GM10266 (cell line): ENCODE measurements at regions not wholly inside any gene's neighbourhood (a gene's known extent, or its start where the extent isn't known, plus 50 kb on each side); places are given as distances from the start of the nearest gene placed in this dataset.
"Not testable (repeated sequence)": the region's sequence is repeated elsewhere in the genome, so short reads cannot be mapped to it uniquely, and the experiment has no call there.

Source experiments
- DNase-seq: peaks from one replicate; pipeline ENCODE4 v3.0.0; 2012; ENCODE audit errors: extremely low spot score
- CTCF ChIP-seq: IDR thresholded peaks from 2 replicates; pipeline ENCODE4 v1.5.1; 2012; ENCODE audit warnings: mild to moderate bottlenecking, low read depth; ENCODE audit not compliant: control insufficient read depth, insufficient read depth; ENCODE audit errors: missing control alignments

- TF ChIP-seq CTCF, result no peak
- DNase-seq, result no peak
Observed at GRCh38 chr2:116304328-116304727, 1510.2 kb upstream of the DDX18 start.

GRCh38 chr2:116317111-116317510 is 1497.4 kb upstream of the DDX18 start:
- no peak for TF ChIP-seq CTCF
- DNase-seq, result no peak

GRCh38 chr2:116318551-116318950 is 1495.9 kb upstream of the DDX18 start:
- not testable (repeated sequence) for DNase-seq

- TF ChIP-seq CTCF, result no peak
- no peak for DNase-seq
Observed at GRCh38 chr2:116319001-116319400, 1495.5 kb upstream of the DDX18 start.

- DNase-seq, result no peak
- no peak for TF ChIP-seq CTCF
Observed at GRCh38 chr2:116319935-116320334, 1494.6 kb upstream of the DDX18 start.

- no peak for TF ChIP-seq CTCF
- DNase-seq, result no peak
Observed at GRCh38 chr2:116329280-116329679, 1485.2 kb upstream of the DDX18 start.

- TF ChIP-seq CTCF, result no peak
- no peak for DNase-seq
Observed at GRCh38 chr2:116340690-116341089, 1473.8 kb upstream of the DDX18 start.

GRCh38 chr2:116366212-116366611 is 1448.3 kb upstream of the DDX18 start:
- no peak for DNase-seq
- no peak for TF ChIP-seq CTCF
